Stomach (tissue), 8 donors: ENCODE measurements at regions not wholly inside any gene's neighbourhood (a gene's known extent, or its start where the extent isn't known, plus 50 kb on each side); places are given as distances from the start of the nearest gene placed in this dataset.
A peak's percentile ranks its signal among the peaks of the same experiment; 100 is the strongest.

ENCODE experiments used
- DNase-seq, 2 donors: peaks; one replicate each; pipeline versions ENCODE4 v3.0.0 to v3.0.0-alpha.2; 2013 to 2019
- H3K27ac ChIP-seq, 5 donors: fragments of 200-600 bp in 4 of 5; sonication (generic) in 4 of 5; one replicate each; pipeline ENCODE4 v1.5.1; 2013 to 2019; ENCODE audit warnings: mild to moderate bottlenecking in 1 of 5, moderate library complexity in 1 of 5
- H3K27me3 ChIP-seq, 3 donors: fragments of 200-600 bp; sonication (generic); one replicate each; pipeline ENCODE4 v1.5.1; 2017 to 2019; ENCODE audit warnings: mixed run types in 1 of 3
- H3K36me3 ChIP-seq, 4 donors: fragments of 200-600 bp; sonication (generic); 1 replicate in 3 of 4; 2 replicates in 1 of 4; pipeline ENCODE4 v1.5.1; 2016 to 2019
- H3K4me1 ChIP-seq, 4 donors: fragments of 200-600 bp; sonication (generic); one replicate each; pipeline ENCODE4 v1.5.1; 2016 to 2019
- H3K4me3 ChIP-seq, 4 donors: fragments of 200-600 bp; sonication (generic) in 3 of 4; one replicate each; pipeline ENCODE4 v1.5.1; 2016 to 2019; ENCODE audit warnings: mild to moderate bottlenecking in 1 of 4
- H3K9me3 ChIP-seq, 4 donors: fragments of 200-600 bp; sonication (generic); one replicate each; pipeline ENCODE4 v1.5.1; 2016 to 2019
- EP300 ChIP-seq: sonication (generic); formaldehyde crosslinking; IDR thresholded peaks from one replicate; pipeline ENCODE4 v1.6.1; 2017; ENCODE audit warnings: antibody characterized with exemption
- POLR2A ChIP-seq, 4 donors: fragments of 450-650 bp; IDR thresholded peaks; one replicate each; pipeline ENCODE4 v1.6.1; 2016; ENCODE audit warnings: antibody characterized with exemption in 4 of 4, control low read depth in 2 of 4, mild to moderate bottlenecking in 1 of 4, moderate library complexity in 1 of 4
- POLR2AphosphoS5 ChIP-seq, 3 donors: sonication (generic); formaldehyde crosslinking; IDR thresholded peaks; one replicate each; pipeline ENCODE4 v1.6.1; 2016; ENCODE audit warnings: antibody characterized with exemption in 3 of 3
- WGBS, 5 donors: extraction: QIAGEN DNeasy Blood & Tissue Kit in 3 of 5; methylation state at CpG; one replicate each; pipeline versions ENCODE4 v1.1.5 to v1.1.7; 2013 to 2018; 5-methylcytosine and 5-hydroxymethylcytosine counted together
- intact Hi-C: fragments of 100-400 bp; cut with DNase I; formaldehyde crosslinking; loops from one replicate; pipeline ENCODE4 v1.15.1; 2023; ENCODE audit warnings: low total_unique reads
- TF ChIP-seq, protein P1 (sequence below), 7 experiments: fragments of 450-650 bp in 4 of 7; fragments of 200-600 bp in 3 of 7; sonication (generic) in 3 of 7; IDR thresholded peaks; one replicate each; pipeline ENCODE4 v1.5.1; 2016 to 2019; ENCODE audit warnings: antibody characterized with exemption in 7 of 7, control low read depth in 2 of 7, mild to moderate bottlenecking in 1 of 7
- donor health status: healthy with polysubstance abuse.
- donor health status: Bipolar disorder and iron deficiency.
- donor health status: healthy.

GRCh38 chr13:33497146-33497845 lies 211.7 kb upstream of the STARD13 start:
- H3K27ac ChIP-seq: peak overlapping the region in 2 of 5 donors; percentile 11 to 24
- peaks cover 0 to 16% (median 9%) of the 10 kb centered on the region in 4 donors for H3K4me1 ChIP-seq
- intact Hi-C loops: no loop called here
- no peak for DNase-seq
- WGBS, 5 donors: 48 to 66% (median 53%) methylated on average over 4 of the region's 4 CpGs
- TF ChIP-seq, protein P1, sequence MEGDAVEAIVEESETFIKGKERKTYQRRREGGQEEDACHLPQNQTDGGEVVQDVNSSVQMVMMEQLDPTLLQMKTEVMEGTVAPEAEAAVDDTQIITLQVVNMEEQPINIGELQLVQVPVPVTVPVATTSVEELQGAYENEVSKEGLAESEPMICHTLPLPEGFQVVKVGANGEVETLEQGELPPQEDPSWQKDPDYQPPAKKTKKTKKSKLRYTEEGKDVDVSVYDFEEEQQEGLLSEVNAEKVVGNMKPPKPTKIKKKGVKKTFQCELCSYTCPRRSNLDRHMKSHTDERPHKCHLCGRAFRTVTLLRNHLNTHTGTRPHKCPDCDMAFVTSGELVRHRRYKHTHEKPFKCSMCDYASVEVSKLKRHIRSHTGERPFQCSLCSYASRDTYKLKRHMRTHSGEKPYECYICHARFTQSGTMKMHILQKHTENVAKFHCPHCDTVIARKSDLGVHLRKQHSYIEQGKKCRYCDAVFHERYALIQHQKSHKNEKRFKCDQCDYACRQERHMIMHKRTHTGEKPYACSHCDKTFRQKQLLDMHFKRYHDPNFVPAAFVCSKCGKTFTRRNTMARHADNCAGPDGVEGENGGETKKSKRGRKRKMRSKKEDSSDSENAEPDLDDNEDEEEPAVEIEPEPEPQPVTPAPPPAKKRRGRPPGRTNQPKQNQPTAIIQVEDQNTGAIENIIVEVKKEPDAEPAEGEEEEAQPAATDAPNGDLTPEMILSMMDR (IDR thresholded peaks at IDR 0.05): no peak
- TF ChIP-seq EP300 (no peak), POLR2A (IDR thresholded peaks at IDR 0.05) (no peak), POLR2AphosphoS5 (IDR thresholded peaks at IDR 0.05) (no peak)
- no peaks in the 10 kb centered on the region for H3K9me3 ChIP-seq
- H3K27me3 ChIP-seq: no peaks in the 10 kb centered on the region
- no peak overlapping the region for H3K4me3 ChIP-seq
- no peaks in the 10 kb centered on the region for H3K36me3 ChIP-seq

DNA sequence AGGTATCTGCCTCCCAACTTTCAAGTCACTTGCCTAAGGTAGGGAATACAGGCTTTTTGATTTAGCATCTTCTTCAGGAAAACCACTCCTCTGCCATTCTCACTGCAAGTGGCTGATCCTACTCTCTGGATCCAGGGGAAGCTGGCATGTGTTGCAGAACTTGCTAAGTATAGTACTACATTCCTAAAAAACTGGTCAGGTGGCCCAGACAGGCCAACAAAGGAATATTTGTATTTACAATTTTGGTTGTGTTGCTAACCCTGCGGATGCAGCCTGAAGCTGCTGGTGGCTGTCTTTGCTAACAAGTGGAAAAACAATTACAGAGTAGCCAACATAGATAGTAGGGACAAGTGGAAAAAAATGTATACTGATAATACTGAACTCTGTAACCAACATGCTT lies 222.5 kb upstream of the STARD13 start:
- intact Hi-C loops: no loop called here
- TF ChIP-seq EP300 (no peak), POLR2AphosphoS5 (IDR thresholded peaks at IDR 0.05) (no peak), POLR2A (IDR thresholded peaks at IDR 0.05) (no peak)
- TF ChIP-seq, protein P1 (IDR thresholded peaks at IDR 0.05): no peak
- Histone ChIP-seq H3K27me3 (no peaks in the 10 kb centered on the region), H3K27ac (no peak overlapping the region), H3K4me1 (peaks cover 8 to 19% (median 16%) of the 10 kb centered on the region in 4 donors), H3K9me3 (no peaks in the 10 kb centered on the region), H3K36me3 (no peaks in the 10 kb centered on the region), H3K4me3 (no peak overlapping the region)
- DNase-seq: no peak
- 92 to 100% (median 97%) methylated on average over 1 of the region's 1 CpG for WGBS, 5 donors

- H3K27me3 ChIP-seq: no peaks in the 10 kb centered on the region
- intact Hi-C loops: no loop called here
- peak; percentile 25 to 41 for DNase-seq
- no peaks in the 10 kb centered on the region for H3K9me3 ChIP-seq
- TF ChIP-seq, protein P1 (IDR thresholded peaks at IDR 0.05): no peak
- peak in 2 of 3 donors; percentile 64 to 84 for TF ChIP-seq POLR2AphosphoS5 (IDR thresholded peaks at IDR 0.05)
- TF ChIP-seq EP300: peak; percentile 39
- no peak for TF ChIP-seq POLR2A (IDR thresholded peaks at IDR 0.05)
- 40 to 59% (median 46%) methylated on average over 5 of the region's 5 CpGs for WGBS, 5 donors
- peaks cover 8 to 19% (median 16%) of the 10 kb centered on the region in 4 donors for H3K4me1 ChIP-seq
- no peaks in the 10 kb centered on the region for H3K36me3 ChIP-seq
- no peak overlapping the region for H3K4me3 ChIP-seq
- H3K27ac ChIP-seq: peak overlapping the region; percentile 49 to 85 (median 73)
These were observed 224.2 kb upstream of the STARD13 start for GRCh38 chr13:33509642-33510229.

- TF ChIP-seq, protein P1 (IDR thresholded peaks at IDR 0.05): no peak
- TF ChIP-seq POLR2A (IDR thresholded peaks at IDR 0.05) (no peak), POLR2AphosphoS5 (IDR thresholded peaks at IDR 0.05) (no peak), EP300 (no peak)
- Histone ChIP-seq H3K27ac (peak overlapping the region in 4 of 5 donors; percentile 71 to 85 (median 76)), H3K27me3 (no peaks in the 10 kb centered on the region), H3K4me1 (peaks cover 8 to 19% (median 16%) of the 10 kb centered on the region in 4 donors), H3K9me3 (no peaks in the 10 kb centered on the region), H3K36me3 (no peaks in the 10 kb centered on the region), H3K4me3 (no peak overlapping the region)
- DNase-seq: no peak
- intact Hi-C loops: no loop called here
These were observed 224.9 kb upstream of the STARD13 start for GRCh38 chr13:33510350-33510970.
